H1 (cell line): ENCODE measurements at regions not wholly inside any gene's neighbourhood (a gene's known extent, or its start where the extent isn't known, plus 50 kb on each side); places are given as distances from the start of the nearest gene placed in this dataset.

ENCODE experiments used
- CTCF ChIA-PET: fragments of 300-600 bp; sonication (Branson Sonifier 250); formaldehyde crosslinking; loops from one replicate; lab custom pipeline; 2021; ENCODE audit not compliant: partially characterized antibody; lab: Charles Lee
- POLR2A ChIA-PET: fragments of 300-600 bp; sonication (Branson Sonifier 250); formaldehyde crosslinking; loops from one replicate; lab custom pipeline; 2021; ENCODE audit warnings: inconsistent platforms; ENCODE audit not compliant: partially characterized antibody; lab: Charles Lee
- DNase-seq, 2 experiments: peaks; one replicate each; pipeline versions ENCODE4 v3.0.0 to v3.0.0-alpha.2; 2010 to 2022; ENCODE audit warnings: low spot score in 2 of 2, low read depth in 1 of 2, mixed read lengths in 1 of 2
- FAIRE-seq: peaks from 2 replicates; lab custom pipeline; 2011; peaks lifted over from hg19 to GRCh38; lab: Jason Lieb, UNC
- H2AFZ ChIP-seq: 2 replicates; pipeline ENCODE4 v1.8.1; 2012; ENCODE audit warnings: low read length, inconsistent platforms
- H2AK5ac ChIP-seq: 2 replicates; pipeline ENCODE4 v1.6.1; 2013; ENCODE audit warnings: low read depth, low read length
- H2BK120ac ChIP-seq: replicated peaks from 2 replicates; pipeline ENCODE3; 2013; ENCODE audit warnings: low read depth, low read length, inconsistent platforms
- H2BK12ac ChIP-seq: 2 replicates; pipeline ENCODE4 v1.6.1; 2013; ENCODE audit warnings: low read depth, low read length
- H2BK15ac ChIP-seq: 2 replicates; pipeline ENCODE4 v1.6.1; 2013; ENCODE audit warnings: low read length
- H2BK20ac ChIP-seq: 2 replicates; pipeline ENCODE4 v1.6.1; 2013; ENCODE audit warnings: low read length
- H2BK5ac ChIP-seq: 2 replicates; pipeline ENCODE4 v1.6.1; 2013; ENCODE audit warnings: low read depth, low read length
- H3K14ac ChIP-seq: 2 replicates; pipeline ENCODE4 v1.6.1; 2013; ENCODE audit warnings: inconsistent platforms; ENCODE audit not compliant: insufficient read length
- H3K18ac ChIP-seq: 2 replicates; pipeline ENCODE4 v1.6.1; 2013; ENCODE audit warnings: low read length; ENCODE audit errors: extremely low read depth
- H3K23ac ChIP-seq: 2 replicates; pipeline ENCODE4 v1.6.1; 2013; ENCODE audit warnings: inconsistent platforms; ENCODE audit not compliant: insufficient read length
- H3K23me2 ChIP-seq: 2 replicates; pipeline ENCODE4 v1.6.1; 2013; ENCODE audit warnings: low read depth, low read length
- H3K27ac ChIP-seq: 2 replicates; pipeline ENCODE4 v1.6.1; 2011; ENCODE audit warnings: low read depth, low read length, inconsistent platforms
- H3K27me3 ChIP-seq, 4 experiments: replicated peaks in 1 of 4; 1 replicate in 1 of 4; 2 replicates in 3 of 4; pipeline versions ENCODE4 v1.6.1 to v1.8.1; 2011 to 2013; ENCODE audit warnings: low read length in 3 of 4, mild to moderate bottlenecking in 3 of 4, inconsistent platforms in 2 of 4, mixed read lengths in 2 of 4, moderate library complexity in 1 of 4; ENCODE audit not compliant: control insufficient read depth in 3 of 4, insufficient read depth in 3 of 4; ENCODE audit errors: extremely low read depth in 1 of 4
- H3K36me3 ChIP-seq, 4 experiments: 2 replicates each; pipeline versions ENCODE4 v1.6.1 to v1.8.1; 2011 to 2013; ENCODE audit warnings: mild to moderate bottlenecking in 4 of 4, low read length in 3 of 4, moderate library complexity in 2 of 4, control low read depth in 1 of 4, inconsistent platforms in 1 of 4; ENCODE audit not compliant: insufficient read depth in 4 of 4, control insufficient read depth in 2 of 4
- H3K4ac ChIP-seq: replicated peaks from 2 replicates; pipeline ENCODE3; 2013; ENCODE audit warnings: low read length, low read depth, mixed read lengths, inconsistent platforms; ENCODE audit not compliant: insufficient read length
- H3K4me1 ChIP-seq, 4 experiments: replicated peaks in 1 of 4; 1 replicate in 1 of 4; 2 replicates in 3 of 4; pipeline versions ENCODE4 v1.6.1 to v1.8.1; 2011 to 2013; ENCODE audit warnings: low read length in 3 of 4, inconsistent platforms in 2 of 4, mixed read lengths in 1 of 4; ENCODE audit not compliant: insufficient read depth in 4 of 4, control insufficient read depth in 3 of 4
- H3K4me2 ChIP-seq, 2 experiments: 2 replicates each; pipeline versions ENCODE4 v1.6.1 to v1.8.1; 2011 to 2013; ENCODE audit warnings: low read depth in 2 of 2, low read length in 2 of 2, control low read depth in 1 of 2, inconsistent platforms in 1 of 2, mild to moderate bottlenecking in 1 of 2; ENCODE audit not compliant: insufficient read depth in 1 of 2
- H3K4me3 ChIP-seq, 4 experiments: fragments of 200-600, 300-600 bp in 1 of 4; sonication (generic), shearing (Covaris generic), sonication (Bioruptor Twin) in 1 of 4; 2 replicates each; pipeline versions ENCODE4 v1.5.1 to v1.8.1; 2011 to 2016; ENCODE audit warnings: low read length in 4 of 4, low read depth in 3 of 4, control low read depth in 2 of 4, inconsistent platforms in 2 of 4, mild to moderate bottlenecking in 2 of 4, mixed read lengths in 1 of 4, moderate library complexity in 1 of 4; ENCODE audit not compliant: insufficient read depth in 2 of 4; ENCODE audit errors: extremely low read depth in 1 of 4
- H3K56ac ChIP-seq: replicated peaks from 2 replicates; pipeline ENCODE3; 2013; ENCODE audit warnings: low read depth, mild to moderate bottlenecking, mixed read lengths, low read length, inconsistent platforms; ENCODE audit not compliant: insufficient read length
- H3K79me1 ChIP-seq: 2 replicates; pipeline ENCODE4 v1.6.1; 2013; ENCODE audit warnings: low read depth, low read length, control low read depth
- H3K79me2 ChIP-seq, 2 experiments: 2 replicates each; pipeline versions ENCODE4 v1.6.1 to v1.8.1; 2012 to 2013; ENCODE audit warnings: low read length in 2 of 2, mild to moderate bottlenecking in 2 of 2, inconsistent platforms in 1 of 2; ENCODE audit not compliant: insufficient read depth in 2 of 2, control insufficient read depth in 1 of 2
- H3K9ac ChIP-seq, 4 experiments: replicated peaks in 1 of 4; 1 replicate in 1 of 4; 2 replicates in 3 of 4; pipeline versions ENCODE4 v1.6.1 to v1.8.1; 2011 to 2013; ENCODE audit warnings: low read depth in 3 of 4, low read length in 3 of 4, control low read depth in 2 of 4, mild to moderate bottlenecking in 2 of 4, moderate library complexity in 2 of 4, inconsistent platforms in 1 of 4; ENCODE audit errors: extremely low read depth in 1 of 4
- H3K9me3 ChIP-seq, 2 experiments: 2 replicates each; pipeline versions ENCODE4 v1.6.1 to v1.8.1; 2012 to 2013; ENCODE audit warnings: mild to moderate bottlenecking in 2 of 2, moderate library complexity in 2 of 2, control low read depth in 1 of 2, inconsistent platforms in 1 of 2, low read depth in 1 of 2, low read length in 1 of 2, mixed read lengths in 1 of 2; ENCODE audit not compliant: insufficient read depth in 2 of 2
- H4K20me1 ChIP-seq, 2 experiments: replicated peaks in 1 of 2; 2 replicates each; pipeline versions ENCODE3 to v1.8.1; 2011 to 2013; ENCODE audit warnings: inconsistent platforms in 2 of 2, low read length in 2 of 2, mild to moderate bottlenecking in 1 of 2; ENCODE audit not compliant: insufficient read depth in 2 of 2, control insufficient read depth in 1 of 2
- H4K5ac ChIP-seq: 2 replicates; pipeline ENCODE4 v1.6.1; 2013; ENCODE audit warnings: low read length, low read depth, mixed read lengths, inconsistent platforms; ENCODE audit not compliant: insufficient read length
- H4K8ac ChIP-seq: 2 replicates; pipeline ENCODE4 v1.8.0; 2013; ENCODE audit warnings: mild to moderate bottlenecking, moderate library complexity, low read length, inconsistent platforms; ENCODE audit not compliant: insufficient read depth; ENCODE audit errors: extremely low read depth
- H4K91ac ChIP-seq: replicated peaks from 2 replicates; pipeline ENCODE3; 2013; ENCODE audit warnings: low read length, mixed read lengths, inconsistent platforms; ENCODE audit not compliant: insufficient read length
- EGR1 ChIP-seq: IDR thresholded peaks from 2 replicates; pipeline ENCODE4 v1.6.1; 2011; ENCODE audit warnings: low read depth, low read length, borderline replicate concordance
- RAD21 ChIP-seq, 2 experiments: IDR thresholded peaks in 1 of 2; conservative IDR thresholded peaks in 1 of 2; 2 replicates each; pipeline ENCODE4 v1.6.1; 2011; ENCODE audit warnings: low read depth in 2 of 2, low read length in 2 of 2, improper control_type of control experiment in 1 of 2, inconsistent platforms in 1 of 2, mild to moderate bottlenecking in 1 of 2, moderate library complexity in 1 of 2
- WGBS, 2 experiments: shearing (Covaris generic) in 1 of 2; methylation state at CpG; one replicate each; pipeline versions ENCODE4 v1.1.6 to v1.1.7; 2013 to 2015; ENCODE audit warnings: low lambda C conversion rate in 2 of 2, mixed read lengths in 2 of 2, inconsistent platforms in 1 of 2, low coverage in 1 of 2, missing lambda C conversion rate in 1 of 2; ENCODE audit not compliant: insufficient replicate concordance in 2 of 2, insufficient coverage in 1 of 2, insufficient read length in 1 of 2; ENCODE audit errors: extremely low coverage in 1 of 2, missing lambda C conversion rate in 1 of 2; 5-methylcytosine and 5-hydroxymethylcytosine counted together

- no peak overlapping the region for H4K91ac ChIP-seq
- H3K23me2 ChIP-seq, result no peaks in the 10 kb centered on the region
- no peak overlapping the region for H3K14ac ChIP-seq
- no peaks in the 10 kb centered on the region for H4K20me1 ChIP-seq
- TF ChIP-seq RAD21 (IDR thresholded peaks at IDR 0.05 in 1 of 2, conservative IDR thresholded peaks at IDR 0.05 in 1 of 2; ENCODE audit: low read depth in 2 of 2, low read length in 2 of 2), result no peak
- TF ChIP-seq EGR1, result no peak
- TF ChIP-seq, all 59 proteins: peak for 0
- no peak for DNase-seq
- no peak overlapping the region for H2BK120ac ChIP-seq
- no peaks in the 10 kb centered on the region for H3K27me3 ChIP-seq
- ChIA-PET CTCF (no interaction called here), POLR2A (no interaction called here)
- no peaks in the 10 kb centered on the region for H3K9me3 ChIP-seq
- 76% methylated on average over 4 of the region's 4 CpGs; no CpG with 5 or more reads in 1 of the 2 experiments for WGBS, 2 experiments
- no peak overlapping the region for H2BK5ac ChIP-seq
- no peak overlapping the region for H2BK12ac ChIP-seq
- H3K27ac ChIP-seq, result no peak overlapping the region
- H3K79me2 ChIP-seq, result no peaks in the 10 kb centered on the region
- no peak overlapping the region for H2AK5ac ChIP-seq
- no peak overlapping the region for H3K23ac ChIP-seq
- H3K56ac ChIP-seq, result no peak overlapping the region
- no peaks in the 10 kb centered on the region for H3K36me3 ChIP-seq
- H3K4me2 ChIP-seq, result no peak overlapping the region
- 0 out of 2 replicates have a peak overlapping the region, but pooled peaks have one; percentile 53 for H2AFZ ChIP-seq
- H2BK20ac ChIP-seq, result no peak overlapping the region
- H3K4me3 ChIP-seq, result no peak overlapping the region
- H2BK15ac ChIP-seq, result no peak overlapping the region
- no peak overlapping the region for H4K5ac ChIP-seq
- no peak overlapping the region for H3K4ac ChIP-seq
- no peak for FAIRE-seq
- no peaks in the 10 kb centered on the region for H3K79me1 ChIP-seq
- H3K9ac ChIP-seq, result no peak overlapping the region
- peaks cover 0 to 5% (median 4%) of the 10 kb centered on the region in 4 experiments; a peak in 4 of 7 replicates for H3K4me1 ChIP-seq
- H4K8ac ChIP-seq, result no peak overlapping the region
- H3K18ac ChIP-seq, result no peak overlapping the region
These were observed 402.2 kb downstream of the ANKRD7 start for GRCh38 chr7:118626739-118627138.
